Breast epithelium (tissue), 3 donors: ENCODE measurements at regions not wholly inside any gene's neighbourhood (a gene's known extent, or its start where the extent isn't known, plus 50 kb on each side); places are given as distances from the start of the nearest gene placed in this dataset.

Experiments used
- CTCF ChIP-seq, 3 donors: fragments of 450-650 bp; IDR thresholded peaks; one replicate each; pipeline ENCODE4 v1.5.1; 2016 to 2017; ENCODE audit warnings: antibody characterized with exemption in 3 of 3, mild to moderate bottlenecking in 3 of 3, moderate library complexity in 3 of 3
- POLR2A ChIP-seq: fragments of 450-650 bp; IDR thresholded peaks from one replicate; pipeline ENCODE4 v1.6.1; 2016; ENCODE audit warnings: antibody characterized with exemption, mild to moderate bottlenecking, moderate library complexity
- POLR2AphosphoS5 ChIP-seq, 3 donors: sonication (generic); formaldehyde crosslinking; IDR thresholded peaks; one replicate each; pipeline ENCODE4 v1.6.1; 2017; ENCODE audit warnings: antibody characterized with exemption in 3 of 3

- TF ChIP-seq POLR2A (no peak), CTCF (IDR thresholded peaks at IDR 0.05) (no peak), POLR2AphosphoS5 (IDR thresholded peaks at IDR 0.05) (no peak)
Measured at GRCh38 chr2:182530636-182531035, 103.8 kb upstream of the PDE1A start.
